Ishikawa (cell line): ENCODE measurements at regions not wholly inside any gene's neighbourhood (a gene's known extent, or its start where the extent isn't known, plus 50 kb on each side); places are given as distances from the start of the nearest gene placed in this dataset.

Experiments
- CEBPB ChIP-seq: IDR thresholded peaks from 2 replicates; pipeline ENCODE4 v1.6.1; 2012
- CREB1 ChIP-seq: IDR thresholded peaks from 2 replicates; pipeline ENCODE4 v1.6.1; 2012; ENCODE audit warnings: low read depth
- EGR1 ChIP-seq: IDR thresholded peaks from 2 replicates; pipeline ENCODE4 v1.6.1; 2012
- EP300 ChIP-seq: IDR thresholded peaks from 2 replicates; pipeline ENCODE4 v1.6.1; 2012; ENCODE audit warnings: borderline replicate concordance
- FOXM1 ChIP-seq: IDR thresholded peaks from 2 replicates; pipeline ENCODE4 v1.6.1; 2012; ENCODE audit warnings: low read depth, borderline replicate concordance
- NFIC ChIP-seq: IDR thresholded peaks from 2 replicates; pipeline ENCODE4 v1.6.1; 2012
- RAD21 ChIP-seq: IDR thresholded peaks from 2 replicates; pipeline ENCODE4 v1.6.1; 2012; ENCODE audit warnings: low read depth
- TAF1 ChIP-seq: IDR thresholded peaks from 2 replicates; pipeline ENCODE4 v1.6.1; 2012; ENCODE audit warnings: low read depth, mild to moderate bottlenecking
- TCF12 ChIP-seq: IDR thresholded peaks from 2 replicates; pipeline ENCODE4 v1.6.1; 2012; ENCODE audit warnings: low read depth
- TEAD4 ChIP-seq: IDR thresholded peaks from 2 replicates; pipeline ENCODE4 v1.6.1; 2012
- YY1 ChIP-seq: IDR thresholded peaks from 2 replicates; pipeline ENCODE4 v1.6.1; 2012; ENCODE audit warnings: low read depth
- ZBTB7A ChIP-seq: IDR thresholded peaks from 2 replicates; pipeline ENCODE4 v1.6.1; 2012; ENCODE audit warnings: low read depth
- TF ChIP-seq, protein P1 (sequence below): IDR thresholded peaks from 2 replicates; pipeline ENCODE4 v1.6.1; 2012
- TF ChIP-seq, protein P2 (sequence below): IDR thresholded peaks from 2 replicates; pipeline ENCODE4 v1.6.1; 2012
- TF ChIP-seq, protein P3 (sequence below): IDR thresholded peaks from 2 replicates; pipeline ENCODE4 v1.6.1; 2012; ENCODE audit warnings: low read depth, mild to moderate bottlenecking

DNA sequence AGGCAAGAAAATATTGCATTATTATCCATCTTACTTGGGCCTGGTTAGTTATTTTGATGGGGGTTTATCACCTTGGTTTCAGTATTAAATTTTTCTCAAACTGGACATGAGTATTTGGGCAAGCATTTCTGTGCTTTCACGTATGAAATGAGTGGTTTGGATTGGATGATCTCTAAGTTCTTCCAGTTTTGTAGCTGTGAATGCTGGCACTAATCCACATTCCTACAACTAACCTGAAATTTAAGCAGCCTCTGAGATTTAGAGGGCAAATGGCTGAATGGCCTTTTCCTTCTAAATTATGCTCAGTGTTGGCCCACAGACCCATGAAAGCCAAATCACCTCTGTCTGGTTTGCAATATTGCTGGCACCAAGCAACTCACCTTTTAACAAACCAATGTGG is 475.0 kb upstream of the B3GALT2 start:
- no peak for TF ChIP-seq CREB1
- TF ChIP-seq, protein P1, sequence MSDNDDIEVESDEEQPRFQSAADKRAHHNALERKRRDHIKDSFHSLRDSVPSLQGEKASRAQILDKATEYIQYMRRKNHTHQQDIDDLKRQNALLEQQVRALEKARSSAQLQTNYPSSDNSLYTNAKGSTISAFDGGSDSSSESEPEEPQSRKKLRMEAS: no peak
- TF ChIP-seq YY1: no peak
- TF ChIP-seq ZBTB7A: no peak
- TF ChIP-seq EGR1: no peak
- no peak for TF ChIP-seq NFIC
- TF ChIP-seq TCF12: no peak
- no peak for TF ChIP-seq RAD21
- no peak for TF ChIP-seq TEAD4
- TF ChIP-seq TAF1: no peak
- TF ChIP-seq, protein P2, sequence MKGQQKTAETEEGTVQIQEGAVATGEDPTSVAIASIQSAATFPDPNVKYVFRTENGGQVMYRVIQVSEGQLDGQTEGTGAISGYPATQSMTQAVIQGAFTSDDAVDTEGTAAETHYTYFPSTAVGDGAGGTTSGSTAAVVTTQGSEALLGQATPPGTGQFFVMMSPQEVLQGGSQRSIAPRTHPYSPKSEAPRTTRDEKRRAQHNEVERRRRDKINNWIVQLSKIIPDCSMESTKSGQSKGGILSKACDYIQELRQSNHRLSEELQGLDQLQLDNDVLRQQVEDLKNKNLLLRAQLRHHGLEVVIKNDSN: no peak
- TF ChIP-seq CEBPB: no peak
- no peak for TF ChIP-seq FOXM1

DNA sequence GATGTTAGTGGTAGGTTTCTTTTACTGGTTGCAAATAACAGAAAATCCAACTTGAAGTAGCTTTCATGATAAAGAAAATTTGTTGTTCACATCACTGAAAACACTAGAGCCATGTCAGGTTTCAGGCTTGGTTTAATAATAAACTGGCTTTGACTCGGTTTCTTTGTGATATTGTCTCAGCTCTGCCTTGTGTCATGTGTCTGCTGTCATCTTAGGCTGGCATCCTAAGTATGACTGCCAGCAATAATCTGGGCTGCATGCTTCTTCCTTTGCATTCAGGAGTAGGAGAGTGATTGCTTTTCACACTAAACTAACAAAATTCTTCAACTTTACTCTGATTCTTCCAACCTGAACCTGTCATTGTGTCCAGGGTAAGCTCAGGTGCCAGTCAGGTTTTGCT is 474.0 kb upstream of the B3GALT2 start:
- TF ChIP-seq FOXM1 (no peak), RAD21 (no peak), TAF1 (no peak)

DNA sequence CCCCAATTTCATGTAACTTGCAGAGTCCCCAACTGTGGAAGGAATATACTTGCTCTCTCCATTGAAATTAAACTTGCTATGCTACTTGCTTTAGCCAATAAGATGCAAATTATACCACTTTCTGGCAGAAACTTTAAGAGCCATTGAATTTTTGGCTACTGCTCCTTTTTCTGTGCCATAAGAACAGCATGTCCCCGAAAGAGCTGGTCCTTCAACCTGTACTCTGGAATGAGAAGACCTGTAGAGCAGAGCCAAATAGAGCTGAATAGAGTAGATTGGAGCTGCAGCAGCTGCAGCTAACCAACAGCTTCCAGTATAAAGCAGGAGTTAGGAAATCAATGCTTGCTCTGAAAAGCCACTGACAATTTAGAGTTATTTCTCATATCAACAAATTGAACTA is 472.3 kb upstream of the B3GALT2 start:
- TF ChIP-seq RAD21 (no peak), NFIC (no peak), EGR1 (no peak), TEAD4 (no peak), TAF1 (no peak), CREB1 (no peak), FOXM1 (no peak), ZBTB7A (no peak), CEBPB (no peak), TCF12 (no peak), YY1 (no peak), EP300 (no peak)
- TF ChIP-seq, protein P1: no peak
- TF ChIP-seq, protein P3, sequence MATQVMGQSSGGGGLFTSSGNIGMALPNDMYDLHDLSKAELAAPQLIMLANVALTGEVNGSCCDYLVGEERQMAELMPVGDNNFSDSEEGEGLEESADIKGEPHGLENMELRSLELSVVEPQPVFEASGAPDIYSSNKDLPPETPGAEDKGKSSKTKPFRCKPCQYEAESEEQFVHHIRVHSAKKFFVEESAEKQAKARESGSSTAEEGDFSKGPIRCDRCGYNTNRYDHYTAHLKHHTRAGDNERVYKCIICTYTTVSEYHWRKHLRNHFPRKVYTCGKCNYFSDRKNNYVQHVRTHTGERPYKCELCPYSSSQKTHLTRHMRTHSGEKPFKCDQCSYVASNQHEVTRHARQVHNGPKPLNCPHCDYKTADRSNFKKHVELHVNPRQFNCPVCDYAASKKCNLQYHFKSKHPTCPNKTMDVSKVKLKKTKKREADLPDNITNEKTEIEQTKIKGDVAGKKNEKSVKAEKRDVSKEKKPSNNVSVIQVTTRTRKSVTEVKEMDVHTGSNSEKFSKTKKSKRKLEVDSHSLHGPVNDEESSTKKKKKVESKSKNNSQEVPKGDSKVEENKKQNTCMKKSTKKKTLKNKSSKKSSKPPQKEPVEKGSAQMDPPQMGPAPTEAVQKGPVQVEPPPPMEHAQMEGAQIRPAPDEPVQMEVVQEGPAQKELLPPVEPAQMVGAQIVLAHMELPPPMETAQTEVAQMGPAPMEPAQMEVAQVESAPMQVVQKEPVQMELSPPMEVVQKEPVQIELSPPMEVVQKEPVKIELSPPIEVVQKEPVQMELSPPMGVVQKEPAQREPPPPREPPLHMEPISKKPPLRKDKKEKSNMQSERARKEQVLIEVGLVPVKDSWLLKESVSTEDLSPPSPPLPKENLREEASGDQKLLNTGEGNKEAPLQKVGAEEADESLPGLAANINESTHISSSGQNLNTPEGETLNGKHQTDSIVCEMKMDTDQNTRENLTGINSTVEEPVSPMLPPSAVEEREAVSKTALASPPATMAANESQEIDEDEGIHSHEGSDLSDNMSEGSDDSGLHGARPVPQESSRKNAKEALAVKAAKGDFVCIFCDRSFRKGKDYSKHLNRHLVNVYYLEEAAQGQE: no peak
- TF ChIP-seq, protein P2: no peak

DNA sequence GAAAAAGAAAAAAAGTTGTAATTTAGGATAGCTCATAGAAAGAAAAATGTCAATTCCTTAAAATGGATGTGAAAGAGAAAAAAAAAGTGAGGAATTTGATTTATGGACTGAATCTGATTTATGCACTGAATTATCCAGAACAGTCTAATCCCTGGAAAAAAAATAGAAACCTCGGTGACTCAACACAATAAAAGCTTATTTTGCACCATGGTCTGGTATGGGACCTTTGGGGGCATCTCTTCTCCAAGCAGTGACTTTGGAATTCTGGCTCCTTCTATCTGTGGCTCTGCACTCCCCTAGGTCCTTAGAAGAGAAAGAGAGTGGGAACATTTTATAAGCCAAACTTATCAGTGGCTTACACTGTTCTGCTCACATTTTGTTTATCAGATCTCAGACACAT is 471.7 kb upstream of the B3GALT2 start:
- TF ChIP-seq RAD21 (no peak), TAF1 (no peak), TEAD4 (no peak), CREB1 (no peak), EGR1 (no peak), TCF12 (no peak), NFIC (no peak), YY1 (no peak), EP300 (no peak), ZBTB7A (no peak), CEBPB (no peak)
- TF ChIP-seq, protein P3: no peak
- TF ChIP-seq, protein P1: no peak

DNA sequence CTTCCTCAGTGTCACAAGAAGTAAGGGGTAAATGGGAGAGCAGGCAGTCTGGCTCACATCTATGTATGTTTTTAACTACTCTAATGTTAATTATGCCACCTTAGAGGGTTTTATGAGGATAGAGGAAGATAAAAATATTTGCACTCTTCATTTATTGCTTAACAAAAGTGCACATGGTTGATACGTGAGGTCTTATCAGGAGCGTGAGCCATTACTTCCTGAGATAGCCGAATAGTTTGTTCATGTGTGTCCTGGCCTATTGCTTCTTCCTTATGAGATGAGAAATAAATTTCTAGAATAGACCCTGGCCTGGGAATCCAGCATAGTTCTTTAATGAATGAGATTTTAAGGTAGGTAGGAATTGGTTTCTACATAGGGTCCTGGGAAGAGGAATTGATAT is 471.1 kb upstream of the B3GALT2 start:
- TF ChIP-seq, protein P3: no peak
- TF ChIP-seq YY1 (no peak), EP300 (no peak), FOXM1 (no peak), CREB1 (no peak), RAD21 (no peak), TAF1 (no peak), TCF12 (no peak), CEBPB (no peak), ZBTB7A (no peak), NFIC (no peak)
- TF ChIP-seq, protein P2: no peak
